ENCODE measurements at regions not wholly inside any gene's neighbourhood (a gene's known extent, or its start where the extent isn't known, plus 50 kb on each side); places are given as distances from the start of the nearest gene placed in this dataset.

- no peak for TF ChIP-seq CTCF (conservative IDR thresholded peaks at IDR 0.05 in 1 of 2, IDR thresholded peaks at IDR 0.05 in 1 of 2; ENCODE audit: extremely low read depth in 1 of 2, insufficient read depth in 1 of 2, low read depth in 1 of 2, low read length in 2 of 2)
- no peak for TF ChIP-seq EZH2 (IDR thresholded peaks at IDR 0.05; ENCODE audit: borderline replicate concordance, low read length)
Observed at GRCh38 chr4:111701102-111701501, 444.2 kb upstream of the FAM241A start.

All from mammary epithelial cell (primary cell).